ENCODE measurements at regions not wholly inside any gene's neighbourhood (a gene's known extent, or its start where the extent isn't known, plus 50 kb on each side); places are given as distances from the start of the nearest gene placed in this dataset.

GRCh38 chr14:76669770-76670169 is 91.5 kb upstream of the VASH1 start:
- no peak for DNase-seq

GRCh38 chr14:76672123-76672522 is 89.1 kb upstream of the VASH1 start:
- DNase-seq: no peak

GRCh38 chr14:76673261-76673660 is 88.0 kb upstream of the VASH1 start:
- DNase-seq: no peak

- DNase-seq: no peak
Observed at GRCh38 chr14:76675046-76675445, 86.2 kb upstream of the VASH1 start.

- DNase-seq: no peak
Observed at GRCh38 chr14:76676539-76676938, 84.7 kb upstream of the VASH1 start.

- no peak for DNase-seq
Observed at GRCh38 chr14:76677534-76678145, 83.6 kb upstream of the VASH1 start.

- DNase-seq: no peak
Observed at GRCh38 chr14:76678244-76678800, 82.9 kb upstream of the VASH1 start.

GRCh38 chr14:76682367-76682766 is 78.9 kb upstream of the VASH1 start:
- DNase-seq: no peak

- no peak for DNase-seq
Observed at GRCh38 chr14:76686646-76687045, 74.6 kb upstream of the VASH1 start.

GRCh38 chr14:76687611-76688382 is 73.5 kb upstream of the VASH1 start:
- no peak for DNase-seq

GRCh38 chr14:76688383-76688671 is 72.9 kb upstream of the VASH1 start:
- DNase-seq: no peak

GRCh38 chr14:76690502-76691105 is 70.7 kb upstream of the VASH1 start:
- DNase-seq: no peak

- no peak for DNase-seq
Observed at GRCh38 chr14:76694106-76694505, 67.2 kb upstream of the VASH1 start.

GRCh38 chr14:76695263-76695920 is 65.9 kb upstream of the VASH1 start:
- no peak for DNase-seq

- DNase-seq: no peak
Observed at GRCh38 chr14:76696361-76696760, 64.9 kb upstream of the VASH1 start.

GRCh38 chr14:76696791-76697190 is 64.5 kb upstream of the VASH1 start:
- DNase-seq: no peak

GRCh38 chr14:76697246-76697905 is 63.9 kb upstream of the VASH1 start:
- no peak for DNase-seq

GRCh38 chr14:76698191-76698590 is 63.1 kb upstream of the VASH1 start:
- DNase-seq: no peak

- DNase-seq: no peak
Observed at GRCh38 chr14:76698631-76699030, 62.6 kb upstream of the VASH1 start.

- DNase-seq: no peak
Observed at GRCh38 chr14:76699209-76699938, 61.9 kb upstream of the VASH1 start.

GRCh38 chr14:76699939-76700590 is 61.2 kb upstream of the VASH1 start:
- DNase-seq: no peak

GRCh38 chr14:76701436-76701835 is 59.8 kb upstream of the VASH1 start:
- no peak for DNase-seq
